Uterus (tissue), 3 donors: ENCODE measurements at regions not wholly inside any gene's neighbourhood (a gene's known extent, or its start where the extent isn't known, plus 50 kb on each side); places are given as distances from the start of the nearest gene placed in this dataset.

Experiments
- DNase-seq, 2 donors: peaks; one replicate each; pipeline ENCODE4 v3.0.0-alpha.2; 2019 to 2020
- H3K27ac ChIP-seq, 2 donors: fragments of 200-600 bp; sonication (generic); 1 replicate in 1 of 2; 2 replicates in 1 of 2; pipeline ENCODE4 v1.5.1; 2016 to 2018
- H3K27me3 ChIP-seq, 2 donors: fragments of 200-600 bp; sonication (generic); one replicate each; pipeline ENCODE4 v1.5.1; 2018 to 2019; ENCODE audit warnings: control low read depth in 1 of 2
- H3K36me3 ChIP-seq, 2 donors: fragments of 200-600 bp; sonication (generic); one replicate each; pipeline ENCODE4 v1.5.1; 2019; ENCODE audit warnings: control low read depth in 1 of 2
- H3K4me1 ChIP-seq, 2 donors: fragments of 200-600 bp; sonication (generic); one replicate each; pipeline ENCODE4 v1.5.1; 2018 to 2019; ENCODE audit warnings: control low read depth in 1 of 2
- H3K4me3 ChIP-seq, 2 donors: fragments of 200-600 bp; sonication (generic); 1 replicate in 1 of 2; 2 replicates in 1 of 2; pipeline ENCODE4 v1.5.1; 2018 to 2019; ENCODE audit warnings: mild to moderate bottlenecking in 1 of 2
- H3K9me3 ChIP-seq, 2 donors: fragments of 200-600 bp; sonication (generic); one replicate each; pipeline ENCODE4 v1.5.1; 2019; ENCODE audit warnings: control low read depth in 1 of 2
- CTCF ChIP-seq, 4 experiments: fragments of 200-600 bp in 2 of 4; fragments of 450-650 bp in 2 of 4; sonication (generic) in 2 of 4; IDR thresholded peaks; one replicate each; pipeline ENCODE4 v1.5.1; 2016 to 2019; ENCODE audit warnings: antibody characterized with exemption in 4 of 4, mild to moderate bottlenecking in 2 of 4, moderate library complexity in 1 of 4
- POLR2A ChIP-seq, 2 donors: fragments of 450-650 bp; IDR thresholded peaks; one replicate each; pipeline ENCODE4 v1.6.1; 2016; ENCODE audit warnings: antibody characterized with exemption in 2 of 2, mild to moderate bottlenecking in 1 of 2, moderate library complexity in 1 of 2
- intact Hi-C: fragments of 100-400 bp; cut with DNase I; formaldehyde crosslinking; loops from one replicate; pipeline ENCODE4 v1.15.1; 2023; ENCODE audit warnings: low total_unique reads
- donor health status: DM: yes; HTN: yes; CAD: no.

GRCh38 chr20:39225978-39226377, 263.8 kb downstream of the DHX35 start:
- no peaks in the 10 kb centered on the region for H3K27me3 ChIP-seq
- no peak for DNase-seq
- H3K9me3 ChIP-seq, result no peaks in the 10 kb centered on the region
- H3K4me3 ChIP-seq, result no peak overlapping the region
- H3K4me1 ChIP-seq, result no peaks in the 10 kb centered on the region
- intact Hi-C loops, result no loop called here
- H3K36me3 ChIP-seq, result no peaks in the 10 kb centered on the region
- no peak overlapping the region for H3K27ac ChIP-seq
- TF ChIP-seq CTCF (IDR thresholded peaks at IDR 0.05) (no peak), POLR2A (IDR thresholded peaks at IDR 0.05) (no peak)

GRCh38 chr20:39225536-39225935, 263.4 kb downstream of the DHX35 start:
- DNase-seq, result no peak
- Histone ChIP-seq H3K9me3 (no peaks in the 10 kb centered on the region), H3K27me3 (no peaks in the 10 kb centered on the region), H3K36me3 (no peaks in the 10 kb centered on the region), H3K27ac (no peak overlapping the region), H3K4me3 (no peak overlapping the region), H3K4me1 (no peaks in the 10 kb centered on the region)
- no peak for TF ChIP-seq CTCF (IDR thresholded peaks at IDR 0.05)
- intact Hi-C loops, result no loop called here

GRCh38 chr20:39222101-39222500, 260.0 kb downstream of the DHX35 start:
- Histone ChIP-seq H3K9me3 (no peaks in the 10 kb centered on the region), H3K27me3 (no peaks in the 10 kb centered on the region), H3K4me1 (no peaks in the 10 kb centered on the region), H3K36me3 (no peaks in the 10 kb centered on the region), H3K27ac (no peak overlapping the region), H3K4me3 (no peak overlapping the region)
- TF ChIP-seq CTCF (IDR thresholded peaks at IDR 0.05) (no peak), POLR2A (IDR thresholded peaks at IDR 0.05) (no peak)
- DNase-seq, result no peak
- intact Hi-C loops, result no loop called here

GRCh38 chr20:39216195-39216594, 254.1 kb downstream of the DHX35 start:
- no peaks in the 10 kb centered on the region for H3K4me1 ChIP-seq
- H3K36me3 ChIP-seq, result no peaks in the 10 kb centered on the region
- DNase-seq, result no peak
- intact Hi-C loops, result no loop called here
- no peaks in the 10 kb centered on the region for H3K27me3 ChIP-seq
- no peak overlapping the region for H3K4me3 ChIP-seq
- no peak overlapping the region for H3K27ac ChIP-seq
- no peak for TF ChIP-seq CTCF (IDR thresholded peaks at IDR 0.05)
- no peaks in the 10 kb centered on the region for H3K9me3 ChIP-seq

- Histone ChIP-seq H3K27me3 (no peaks in the 10 kb centered on the region), H3K27ac (no peak overlapping the region), H3K36me3 (no peaks in the 10 kb centered on the region), H3K4me3 (no peak overlapping the region), H3K4me1 (no peaks in the 10 kb centered on the region), H3K9me3 (no peaks in the 10 kb centered on the region)
- no peak for TF ChIP-seq POLR2A (IDR thresholded peaks at IDR 0.05)
- TF ChIP-seq CTCF (IDR thresholded peaks at IDR 0.05), result no peak
- intact Hi-C loops, result no loop called here
- DNase-seq, result no peak
Measured at GRCh38 chr20:39214828-39215227, 252.7 kb downstream of the DHX35 start.
